IMR-90 (cell line): ENCODE measurements at regions not wholly inside any gene's neighbourhood (a gene's known extent, or its start where the extent isn't known, plus 50 kb on each side); places are given as distances from the start of the nearest gene placed in this dataset.

Experiments used
- ATAC-seq: fragments of 200-7000 bp; cut with Tn5 transposase; 2 replicates; pipeline ENCODE4 v1.9.1; 2020; ENCODE audit warnings: low read depth, mild to moderate bottlenecking, moderate library complexity
- BruUV-seq: library from RNA; stranded (reverse); fragments of 400-500 nt; replicated peaks from 2 replicates; lab custom pipeline; 2021; lab: Mats Ljungman, UMichigan
- CTCF ChIA-PET: fragments of 300-600 bp; formaldehyde crosslinking; extraction: SDS; loops from one replicate; lab custom pipeline; 2021; ENCODE audit warnings: antibody characterized with exemption; lab: Yijun Ruan, JAX
- POLR2A ChIA-PET: fragments of 300-600 bp; sonication (Branson Sonifier 250); formaldehyde crosslinking; loops from one replicate; lab custom pipeline; 2022; ENCODE audit warnings: antibody characterized with exemption; ENCODE audit not compliant: unreplicated experiment; lab: Charles Lee
- DNase-seq: peaks from one replicate; pipeline ENCODE4 v3.0.0; 2013
- H2AFZ ChIP-seq: replicated peaks from 2 replicates; pipeline ENCODE3; 2013; ENCODE audit warnings: low read length, mild to moderate bottlenecking; ENCODE audit not compliant: poor library complexity
- H2AK5ac ChIP-seq: 2 replicates; pipeline ENCODE4 v1.6.1; 2013; ENCODE audit warnings: low read depth, low read length, inconsistent platforms
- H2AK9ac ChIP-seq: replicated peaks from 2 replicates; pipeline ENCODE3; 2013; ENCODE audit warnings: mild to moderate bottlenecking, low read depth, low read length, moderate library complexity; ENCODE audit not compliant: poor library complexity
- H2BK120ac ChIP-seq: 2 replicates; pipeline ENCODE4 v1.6.1; 2013; ENCODE audit warnings: low read depth, low read length, inconsistent platforms
- H2BK15ac ChIP-seq: 3 replicates; pipeline ENCODE4 v1.6.1; 2013; ENCODE audit warnings: low read depth, low read length, inconsistent platforms
- H2BK20ac ChIP-seq: 2 replicates; pipeline ENCODE4 v1.6.1; 2013; ENCODE audit warnings: low read depth, mild to moderate bottlenecking, inconsistent platforms, low read length, moderate library complexity
- H2BK5ac ChIP-seq: 2 replicates; pipeline ENCODE4 v1.6.1; 2013; ENCODE audit warnings: mild to moderate bottlenecking, low read depth, low read length, inconsistent platforms; ENCODE audit not compliant: poor library complexity, severe bottlenecking
- H3K14ac ChIP-seq: replicated peaks from 2 replicates; pipeline ENCODE4 v1.6.1; 2013; ENCODE audit warnings: low read depth, low read length, inconsistent platforms
- H3K18ac ChIP-seq: 2 replicates; pipeline ENCODE4 v1.6.1; 2013; ENCODE audit warnings: low read depth, low read length, control low read depth
- H3K23ac ChIP-seq: 2 replicates; pipeline ENCODE4 v1.6.1; 2013; ENCODE audit warnings: low read depth, low read length, inconsistent platforms
- H3K27ac ChIP-seq: 2 replicates; pipeline ENCODE4 v1.5.1; 2013; ENCODE audit warnings: mild to moderate bottlenecking, control low read depth, low read length; ENCODE audit not compliant: insufficient read depth
- H3K27me3 ChIP-seq: 2 replicates; pipeline ENCODE4 v1.6.1; 2013; ENCODE audit warnings: low read length; ENCODE audit not compliant: control insufficient read depth, insufficient read depth
- H3K36me3 ChIP-seq: 2 replicates; pipeline ENCODE4 v1.6.1; 2013; ENCODE audit warnings: low read length, mixed read lengths; ENCODE audit not compliant: control insufficient read depth, insufficient read depth
- H3K4ac ChIP-seq: 2 replicates; pipeline ENCODE4 v1.6.1; 2013; ENCODE audit warnings: low read depth, low read length, inconsistent platforms
- H3K4me1 ChIP-seq: 2 replicates; pipeline ENCODE4 v1.6.1; 2013; ENCODE audit warnings: low read length, mixed read lengths; ENCODE audit not compliant: control insufficient read depth, insufficient read depth
- H3K4me2 ChIP-seq: 2 replicates; pipeline ENCODE4 v1.6.1; 2013; ENCODE audit warnings: low read depth, mild to moderate bottlenecking, control low read depth, low read length, moderate library complexity
- H3K4me3 ChIP-seq: 2 replicates; pipeline ENCODE4 v1.5.1; 2013; ENCODE audit warnings: low read depth, mild to moderate bottlenecking, control low read depth, low read length, moderate library complexity; ENCODE audit not compliant: insufficient read depth
- H3K56ac ChIP-seq: 2 replicates; pipeline ENCODE4 v1.6.1; 2013; ENCODE audit warnings: low read length, inconsistent platforms; ENCODE audit not compliant: insufficient read depth; ENCODE audit errors: extremely low read depth
- H3K79me1 ChIP-seq, 2 experiments: 2 replicates each; pipeline ENCODE4 v1.6.1; 2013; ENCODE audit warnings: low read length in 2 of 2, inconsistent platforms in 1 of 2, low read depth in 1 of 2
- H3K9ac ChIP-seq: 2 replicates; pipeline ENCODE4 v1.6.1; 2013; ENCODE audit warnings: low read depth, low read length, control low read depth
- H3K9me1 ChIP-seq: 2 replicates; pipeline ENCODE4 v1.6.1; 2013; ENCODE audit warnings: low read length, inconsistent platforms; ENCODE audit not compliant: insufficient read depth
- H3K9me3 ChIP-seq: 2 replicates; pipeline ENCODE4 v1.6.1; 2013; ENCODE audit warnings: low read length; ENCODE audit not compliant: control insufficient read depth, insufficient read depth
- H4K20me1 ChIP-seq: 2 replicates; pipeline ENCODE4 v1.6.1; 2013; ENCODE audit warnings: low read length, inconsistent platforms; ENCODE audit not compliant: insufficient read depth
- H4K5ac ChIP-seq: 2 replicates; pipeline ENCODE4 v1.6.1; 2013; ENCODE audit warnings: mild to moderate bottlenecking, low read depth, low read length, control low read depth
- H4K8ac ChIP-seq, 2 experiments: 2 replicates each; pipeline ENCODE4 v1.6.1; 2013; ENCODE audit warnings: low read depth in 2 of 2, low read length in 2 of 2, control low read depth in 1 of 2, inconsistent platforms in 1 of 2
- H4K91ac ChIP-seq: 2 replicates; pipeline ENCODE4 v1.6.1; 2013; ENCODE audit warnings: low read depth, low read length, inconsistent platforms; ENCODE audit not compliant: insufficient read depth
- BHLHE40 ChIP-seq: fragments of 150-350 bp; IDR thresholded peaks from 2 replicates; pipeline ENCODE4 v1.6.1; 2016; ENCODE audit warnings: mild to moderate bottlenecking, low read depth, low read length
- ELK1 ChIP-seq: fragments of 150-350 bp; IDR thresholded peaks from 2 replicates; pipeline ENCODE4 v1.6.1; 2016; ENCODE audit warnings: low read depth, mild to moderate bottlenecking, low read length, moderate library complexity, borderline replicate concordance
- NFE2L2 ChIP-seq: fragments of 150-350 bp; IDR thresholded peaks from 2 replicates; pipeline ENCODE4 v1.6.1; 2016; ENCODE audit warnings: low read depth, mild to moderate bottlenecking, low read length
- POLR2A ChIP-seq: IDR thresholded peaks from 2 replicates; pipeline ENCODE4 v1.6.1; 2012; ENCODE audit warnings: mild to moderate bottlenecking, low read depth, low read length
- RCOR1 ChIP-seq: IDR thresholded peaks from 2 replicates; pipeline ENCODE4 v1.6.1; 2012; ENCODE audit warnings: mild to moderate bottlenecking, low read length, improper control_type of control experiment; ENCODE audit not compliant: insufficient replicate concordance
- SMC3 ChIP-seq: fragments of 150-350 bp; IDR thresholded peaks from 2 replicates; pipeline ENCODE4 v1.6.1; 2016; ENCODE audit warnings: low read depth, mild to moderate bottlenecking, antibody characterized with exemption, low read length, moderate library complexity
- WGBS, 2 experiments: methylation state at CpG; one replicate each; pipeline versions ENCODE4 v1.1.5 to v1.1.7; 2013; ENCODE audit warnings: missing lambda C conversion rate in 2 of 2; ENCODE audit not compliant: insufficient read length in 1 of 2; ENCODE audit errors: extremely low coverage in 2 of 2; 5-methylcytosine and 5-hydroxymethylcytosine counted together
- dilution Hi-C: fragments of 300-500 bp; cut with HindIII; formaldehyde crosslinking; loops from one replicate; pipeline ENCODE4 v1.14.3; 2018; ENCODE audit warnings: low sequenced_read_pairs; ENCODE audit not compliant: unreplicated experiment
- in situ Hi-C: fragments of 300-500 bp; cut with MboI; formaldehyde crosslinking; loops from 3 replicates; pipeline ENCODE4 v1.14.3; 2019; ENCODE audit warnings: low sequenced_read_pairs, inconsistent platforms, mixed read lengths
- intact Hi-C: fragments of 100-400 bp; cut with micrococcal nuclease; formaldehyde crosslinking; loops from 2 replicates; pipeline ENCODE4 v1.10.0; 2022
- TF ChIP-seq, protein P1 (sequence below): fragments of 150-350 bp; IDR thresholded peaks from 2 replicates; pipeline ENCODE4 v1.6.1; 2017; ENCODE audit warnings: mild to moderate bottlenecking, antibody characterized with exemption, low read length, low read depth

GRCh38 chr7:26046150-26046549 lies 105.8 kb upstream of the NFE2L3 start:
- no peak overlapping the region for H3K4ac ChIP-seq
- no TSS peak for BruUV-seq
- no peak overlapping the region for H3K27ac ChIP-seq
- H3K27me3 ChIP-seq, result no peaks in the 10 kb centered on the region
- ChIA-PET POLR2A (no interaction called here), CTCF (no interaction called here)
- H3K56ac ChIP-seq, result no peak overlapping the region
- H3K4me3 ChIP-seq, result no peak overlapping the region
- H3K36me3 ChIP-seq, result no peaks in the 10 kb centered on the region
- TF ChIP-seq, protein P1, sequence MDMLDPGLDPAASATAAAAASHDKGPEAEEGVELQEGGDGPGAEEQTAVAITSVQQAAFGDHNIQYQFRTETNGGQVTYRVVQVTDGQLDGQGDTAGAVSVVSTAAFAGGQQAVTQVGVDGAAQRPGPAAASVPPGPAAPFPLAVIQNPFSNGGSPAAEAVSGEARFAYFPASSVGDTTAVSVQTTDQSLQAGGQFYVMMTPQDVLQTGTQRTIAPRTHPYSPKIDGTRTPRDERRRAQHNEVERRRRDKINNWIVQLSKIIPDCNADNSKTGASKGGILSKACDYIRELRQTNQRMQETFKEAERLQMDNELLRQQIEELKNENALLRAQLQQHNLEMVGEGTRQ, result no peak
- TF ChIP-seq ELK1, result no peak
- TF ChIP-seq RCOR1, result no peak
- TF ChIP-seq SMC3, result no peak
- no peak for TF ChIP-seq BHLHE40
- no peak for TF ChIP-seq POLR2A
- no peak for TF ChIP-seq NFE2L2
- no peaks in the 10 kb centered on the region for H3K9me3 ChIP-seq
- DNase-seq, result no peak
- no peak overlapping the region for H4K5ac ChIP-seq
- H3K9ac ChIP-seq, result no peak overlapping the region
- no peaks in the 10 kb centered on the region for H3K9me1 ChIP-seq
- H3K14ac ChIP-seq, result no peak overlapping the region
- no peak overlapping the region for H4K91ac ChIP-seq
- no peak overlapping the region for H2AFZ ChIP-seq
- no peak overlapping the region for H3K18ac ChIP-seq
- no peak overlapping the region for H3K4me2 ChIP-seq
- no peak overlapping the region for H2BK15ac ChIP-seq
- dilution Hi-C loops, result no loop called here
- no peak for ATAC-seq
- no CpG with 5 or more reads among the region's 3 CpGs for WGBS, 2 experiments
- no peak overlapping the region for H2AK9ac ChIP-seq
- in situ Hi-C loops, result no loop called here
- no peak overlapping the region for H2AK5ac ChIP-seq
- no peak overlapping the region for H2BK20ac ChIP-seq
- H4K20me1 ChIP-seq, result no peaks in the 10 kb centered on the region
- no peak overlapping the region for H4K8ac ChIP-seq
- no peaks in the 10 kb centered on the region for H3K4me1 ChIP-seq
- no peak overlapping the region for H2BK5ac ChIP-seq
- H3K23ac ChIP-seq, result no peak overlapping the region
- H2BK120ac ChIP-seq, result no peak overlapping the region
- intact Hi-C loops, result no loop called here
- H3K79me1 ChIP-seq, result no peaks in the 10 kb centered on the region
